ENCODE measurements at regions not wholly inside any gene's neighbourhood (a gene's known extent, or its start where the extent isn't known, plus 50 kb on each side); places are given as distances from the start of the nearest gene placed in this dataset.

DNA sequence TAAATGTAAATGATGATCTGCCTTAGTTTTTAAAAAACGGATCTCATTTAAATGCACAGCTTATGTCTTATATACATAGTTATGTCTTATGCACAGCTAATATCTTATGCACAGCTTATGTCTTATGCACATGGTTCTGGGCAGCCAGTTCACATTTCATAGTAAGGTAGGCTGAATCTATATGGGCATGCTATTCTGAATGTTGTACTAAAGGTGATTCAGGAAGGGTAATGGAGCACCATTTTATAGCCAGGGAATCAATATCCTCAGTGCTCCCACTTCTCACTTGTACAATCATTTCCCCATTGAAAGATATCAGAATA, 77.9 kb upstream of the MID1 start:
- TF ChIP-seq TAF1 (conservative IDR thresholded peaks at IDR 0.05) (no peak), ZBTB33 (IDR thresholded peaks at IDR 0.05) (no peak), YY1 (IDR thresholded peaks at IDR 0.05) (no peak), SP1 (IDR thresholded peaks at IDR 0.05) (no peak), HNF4G (IDR thresholded peaks at IDR 0.05) (no peak), JUND (IDR thresholded peaks at IDR 0.05) (no peak), GABPA (IDR thresholded peaks at IDR 0.05 in 1 of 2, conservative IDR thresholded peaks at IDR 0.05 in 1 of 2) (no peak), FOXA1 (IDR thresholded peaks at IDR 0.05) (no peak), EGR1 (IDR thresholded peaks at IDR 0.05; ENCODE audit: low read depth in 2 of 2) (no peak), RAD21 (IDR thresholded peaks at IDR 0.05) (no peak), ATF3 (IDR thresholded peaks at IDR 0.05) (no peak)
- TF ChIP-seq, protein P1, sequence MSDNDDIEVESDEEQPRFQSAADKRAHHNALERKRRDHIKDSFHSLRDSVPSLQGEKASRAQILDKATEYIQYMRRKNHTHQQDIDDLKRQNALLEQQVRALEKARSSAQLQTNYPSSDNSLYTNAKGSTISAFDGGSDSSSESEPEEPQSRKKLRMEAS (IDR thresholded peaks at IDR 0.05): no peak
- TF ChIP-seq, protein P2, sequence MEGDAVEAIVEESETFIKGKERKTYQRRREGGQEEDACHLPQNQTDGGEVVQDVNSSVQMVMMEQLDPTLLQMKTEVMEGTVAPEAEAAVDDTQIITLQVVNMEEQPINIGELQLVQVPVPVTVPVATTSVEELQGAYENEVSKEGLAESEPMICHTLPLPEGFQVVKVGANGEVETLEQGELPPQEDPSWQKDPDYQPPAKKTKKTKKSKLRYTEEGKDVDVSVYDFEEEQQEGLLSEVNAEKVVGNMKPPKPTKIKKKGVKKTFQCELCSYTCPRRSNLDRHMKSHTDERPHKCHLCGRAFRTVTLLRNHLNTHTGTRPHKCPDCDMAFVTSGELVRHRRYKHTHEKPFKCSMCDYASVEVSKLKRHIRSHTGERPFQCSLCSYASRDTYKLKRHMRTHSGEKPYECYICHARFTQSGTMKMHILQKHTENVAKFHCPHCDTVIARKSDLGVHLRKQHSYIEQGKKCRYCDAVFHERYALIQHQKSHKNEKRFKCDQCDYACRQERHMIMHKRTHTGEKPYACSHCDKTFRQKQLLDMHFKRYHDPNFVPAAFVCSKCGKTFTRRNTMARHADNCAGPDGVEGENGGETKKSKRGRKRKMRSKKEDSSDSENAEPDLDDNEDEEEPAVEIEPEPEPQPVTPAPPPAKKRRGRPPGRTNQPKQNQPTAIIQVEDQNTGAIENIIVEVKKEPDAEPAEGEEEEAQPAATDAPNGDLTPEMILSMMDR (IDR thresholded peaks at IDR 0.05; ENCODE audit: low read depth, low read length, missing input control): no peak
- TF ChIP-seq, protein P3, sequence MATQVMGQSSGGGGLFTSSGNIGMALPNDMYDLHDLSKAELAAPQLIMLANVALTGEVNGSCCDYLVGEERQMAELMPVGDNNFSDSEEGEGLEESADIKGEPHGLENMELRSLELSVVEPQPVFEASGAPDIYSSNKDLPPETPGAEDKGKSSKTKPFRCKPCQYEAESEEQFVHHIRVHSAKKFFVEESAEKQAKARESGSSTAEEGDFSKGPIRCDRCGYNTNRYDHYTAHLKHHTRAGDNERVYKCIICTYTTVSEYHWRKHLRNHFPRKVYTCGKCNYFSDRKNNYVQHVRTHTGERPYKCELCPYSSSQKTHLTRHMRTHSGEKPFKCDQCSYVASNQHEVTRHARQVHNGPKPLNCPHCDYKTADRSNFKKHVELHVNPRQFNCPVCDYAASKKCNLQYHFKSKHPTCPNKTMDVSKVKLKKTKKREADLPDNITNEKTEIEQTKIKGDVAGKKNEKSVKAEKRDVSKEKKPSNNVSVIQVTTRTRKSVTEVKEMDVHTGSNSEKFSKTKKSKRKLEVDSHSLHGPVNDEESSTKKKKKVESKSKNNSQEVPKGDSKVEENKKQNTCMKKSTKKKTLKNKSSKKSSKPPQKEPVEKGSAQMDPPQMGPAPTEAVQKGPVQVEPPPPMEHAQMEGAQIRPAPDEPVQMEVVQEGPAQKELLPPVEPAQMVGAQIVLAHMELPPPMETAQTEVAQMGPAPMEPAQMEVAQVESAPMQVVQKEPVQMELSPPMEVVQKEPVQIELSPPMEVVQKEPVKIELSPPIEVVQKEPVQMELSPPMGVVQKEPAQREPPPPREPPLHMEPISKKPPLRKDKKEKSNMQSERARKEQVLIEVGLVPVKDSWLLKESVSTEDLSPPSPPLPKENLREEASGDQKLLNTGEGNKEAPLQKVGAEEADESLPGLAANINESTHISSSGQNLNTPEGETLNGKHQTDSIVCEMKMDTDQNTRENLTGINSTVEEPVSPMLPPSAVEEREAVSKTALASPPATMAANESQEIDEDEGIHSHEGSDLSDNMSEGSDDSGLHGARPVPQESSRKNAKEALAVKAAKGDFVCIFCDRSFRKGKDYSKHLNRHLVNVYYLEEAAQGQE (IDR thresholded peaks at IDR 0.05): no peak
